Osteocyte (in vitro differentiated cells): ENCODE measurements at regions not wholly inside any gene's neighbourhood (a gene's known extent, or its start where the extent isn't known, plus 50 kb on each side); places are given as distances from the start of the nearest gene placed in this dataset.
A peak's percentile ranks its signal among the peaks of the same experiment; 100 is the strongest.

Experiments
- DNase-seq: peaks from one replicate; pipeline ENCODE4 v3.0.0; 2021; ENCODE audit warnings: mixed read lengths; ENCODE audit not compliant: unreplicated experiment; ENCODE audit errors: extremely low spot score
- H3K27ac Mint-ChIP-seq: one replicate; pipeline ENCODE4 v1.8.0; 2021; ENCODE audit warnings: mild to moderate bottlenecking, mixed read lengths; ENCODE audit not compliant: unreplicated experiment
- H3K27me3 Mint-ChIP-seq: one replicate; pipeline ENCODE4 v1.8.0; 2021; ENCODE audit warnings: mixed read lengths; ENCODE audit not compliant: unreplicated experiment
- H3K36me3 Mint-ChIP-seq: one replicate; pipeline ENCODE4 v1.8.0; 2021; ENCODE audit warnings: mixed read lengths; ENCODE audit not compliant: unreplicated experiment
- H3K4me1 Mint-ChIP-seq: one replicate; pipeline ENCODE4 v1.8.0; 2021; ENCODE audit warnings: mixed read lengths; ENCODE audit not compliant: unreplicated experiment
- H3K4me3 Mint-ChIP-seq: one replicate; pipeline ENCODE4 v1.8.0; 2021; ENCODE audit warnings: mild to moderate bottlenecking, moderate library complexity, mixed read lengths; ENCODE audit not compliant: unreplicated experiment
- H3K9me3 Mint-ChIP-seq: one replicate; pipeline ENCODE4 v1.8.0; 2021; ENCODE audit warnings: mixed read lengths; ENCODE audit not compliant: unreplicated experiment
- CTCF ChIP-seq: fragments of 200-600 bp; sonication (generic); IDR thresholded peaks from 2 replicates; pipeline ENCODE4 v1.5.0; 2021; ENCODE audit warnings: antibody characterized with exemption, mild to moderate bottlenecking, moderate library complexity

- DNase-seq, result no peak
- Mint-ChIP-seq H3K27me3 (peaks cover 15% of the 10 kb centered on the region), H3K36me3 (no peaks in the 10 kb centered on the region), H3K27ac (no peak overlapping the region), H3K4me1 (peaks cover 13% of the 10 kb centered on the region), H3K4me3 (no peak overlapping the region), H3K9me3 (no peaks in the 10 kb centered on the region)
- no peak for TF ChIP-seq CTCF
These were observed 113.3 kb downstream of the RPS12 start for GRCh38 chr6:132927713-132928112.

DNA sequence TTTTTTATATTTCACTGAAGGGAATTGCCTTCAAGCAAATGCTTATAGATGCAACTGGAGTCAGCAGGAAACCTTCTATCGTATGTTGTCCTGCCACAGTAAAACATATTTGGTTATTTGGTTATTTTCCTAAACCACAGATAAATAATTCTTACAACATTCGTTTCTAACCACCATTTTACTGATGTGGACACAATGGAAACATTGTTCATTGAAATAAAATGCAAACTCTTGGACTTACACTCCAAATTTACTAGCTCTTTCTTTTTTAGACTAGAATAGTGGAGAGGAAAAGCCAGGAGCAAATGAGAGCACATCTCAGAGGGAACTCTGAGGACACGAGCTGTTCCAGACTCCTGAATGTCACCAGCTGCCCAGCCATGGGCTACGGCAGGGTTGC, 114.8 kb downstream of the RPS12 start:
- no peak overlapping the region for H3K4me3 Mint-ChIP-seq
- no peaks in the 10 kb centered on the region for H3K9me3 Mint-ChIP-seq
- peaks cover 26% of the 10 kb centered on the region for H3K4me1 Mint-ChIP-seq
- no peaks in the 10 kb centered on the region for H3K36me3 Mint-ChIP-seq
- peaks cover 15% of the 10 kb centered on the region for H3K27me3 Mint-ChIP-seq
- DNase-seq, result no peak
- TF ChIP-seq CTCF, result no peak
- H3K27ac Mint-ChIP-seq, result no peak overlapping the region

DNA sequence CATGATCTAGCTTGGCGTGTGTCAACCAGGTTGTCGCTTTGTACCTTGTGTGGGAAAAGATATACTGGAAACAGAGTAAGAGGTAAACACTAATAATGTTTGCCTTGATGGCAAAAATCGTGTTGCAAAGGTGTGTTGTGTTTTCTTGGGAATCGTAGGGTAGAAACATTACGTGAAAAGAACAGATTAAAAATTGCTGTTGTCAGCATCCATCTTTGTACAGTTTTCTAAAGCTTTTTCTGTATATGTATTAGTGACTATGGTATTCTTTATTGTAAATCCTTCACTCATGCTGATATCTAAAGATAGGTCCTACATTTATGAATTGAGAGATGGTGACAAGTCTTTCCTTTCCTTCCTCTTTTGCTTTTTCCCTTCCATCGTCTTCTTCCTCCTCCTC, 116.9 kb downstream of the RPS12 start:
- TF ChIP-seq CTCF, result no peak
- DNase-seq, result no peak
- peaks cover 26% of the 10 kb centered on the region for H3K4me1 Mint-ChIP-seq
- no peaks in the 10 kb centered on the region for H3K36me3 Mint-ChIP-seq
- peaks cover 18% of the 10 kb centered on the region for H3K27me3 Mint-ChIP-seq
- no peak overlapping the region for H3K4me3 Mint-ChIP-seq
- H3K27ac Mint-ChIP-seq, result peak overlapping the region; percentile 78
- no peaks in the 10 kb centered on the region for H3K9me3 Mint-ChIP-seq

DNA sequence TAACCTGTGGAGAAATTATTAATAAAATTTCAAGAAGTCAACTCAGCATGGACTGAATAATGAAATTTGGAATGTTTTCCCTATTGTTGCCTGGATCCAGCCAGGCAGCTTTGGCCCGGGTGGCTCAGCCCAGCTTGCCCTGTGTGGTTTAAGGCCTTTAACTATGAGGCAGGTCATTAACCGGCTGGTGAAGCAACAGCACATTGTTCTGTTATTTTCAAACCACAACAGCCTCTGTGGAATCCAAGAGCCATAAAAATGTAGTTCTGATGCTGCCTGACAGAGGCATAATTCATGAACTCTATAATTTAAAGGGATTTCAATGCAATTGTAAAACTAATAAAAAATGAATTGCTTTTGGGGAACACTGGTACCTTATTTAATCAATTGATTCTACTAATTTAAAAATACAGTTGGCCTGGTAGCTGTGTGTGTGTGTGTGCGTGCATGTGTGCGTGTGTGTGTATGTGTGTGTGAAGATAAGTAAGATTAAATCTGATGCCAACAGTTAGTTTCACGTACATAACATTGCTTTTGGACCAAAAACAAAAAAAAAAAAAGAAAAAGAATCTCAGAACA, 117.7 kb downstream of the RPS12 start:
- Mint-ChIP-seq H3K27ac (peak overlapping the region; percentile 78), H3K36me3 (no peaks in the 10 kb centered on the region), H3K4me3 (no peak overlapping the region), H3K9me3 (no peaks in the 10 kb centered on the region), H3K4me1 (peaks cover 26% of the 10 kb centered on the region), H3K27me3 (peaks cover 18% of the 10 kb centered on the region)
- DNase-seq, result no peak
- TF ChIP-seq CTCF, result no peak

DNA sequence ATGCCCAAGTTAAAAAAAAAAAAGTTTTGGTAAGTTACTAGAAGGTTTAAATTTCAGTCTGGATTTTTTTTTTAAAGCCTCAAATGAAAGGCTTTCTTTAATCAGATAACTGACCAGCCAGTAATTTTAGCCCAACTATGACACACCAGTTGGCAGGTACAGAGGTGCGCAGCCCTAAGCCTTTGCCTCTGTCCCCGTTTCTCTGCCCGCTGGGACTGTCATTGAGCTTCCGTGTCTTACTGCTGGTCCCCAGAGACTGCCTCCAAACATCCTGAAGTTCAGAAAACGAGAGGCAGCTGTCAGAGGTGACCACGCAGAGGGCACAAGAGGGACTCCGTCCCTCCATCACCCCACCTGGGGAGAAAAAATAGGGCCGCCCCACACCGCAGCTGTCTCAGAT, 118.2 kb downstream of the RPS12 start:
- no peaks in the 10 kb centered on the region for H3K9me3 Mint-ChIP-seq
- no peak overlapping the region for H3K27ac Mint-ChIP-seq
- DNase-seq, result no peak
- peaks cover 15% of the 10 kb centered on the region for H3K27me3 Mint-ChIP-seq
- H3K4me3 Mint-ChIP-seq, result no peak overlapping the region
- no peak for TF ChIP-seq CTCF
- peaks cover 28% of the 10 kb centered on the region for H3K4me1 Mint-ChIP-seq
- no peaks in the 10 kb centered on the region for H3K36me3 Mint-ChIP-seq
